ENCODE measurements at regions not wholly inside any gene's neighbourhood (a gene's known extent, or its start where the extent isn't known, plus 50 kb on each side); places are given as distances from the start of the nearest gene placed in this dataset.

GRCh38 chr6:156250593-156250992, 526.6 kb upstream of the ARID1B start:
- Histone ChIP-seq H4K8ac (ENCODE audit: low read depth in 2 of 2, low read length in 2 of 2) (no peak overlapping the region), H3K56ac (ENCODE audit: extremely low read depth, insufficient read depth, low read length) (no peak overlapping the region), H2BK5ac (ENCODE audit: low read depth, low read length, poor library complexity, severe bottlenecking) (no peak overlapping the region), H3K14ac (replicated peaks; ENCODE audit: low read depth, low read length) (no peak overlapping the region), H3K9me1 (ENCODE audit: insufficient read depth, low read length) (no peaks in the 10 kb centered on the region), H2AFZ (replicated peaks; ENCODE audit: low read length, poor library complexity) (no peak overlapping the region), H3K4me1 (ENCODE audit: control insufficient read depth, insufficient read depth, low read length) (no peaks in the 10 kb centered on the region), H3K18ac (ENCODE audit: low read depth, low read length) (no peak overlapping the region), H2BK20ac (ENCODE audit: low read depth, low read length) (no peak overlapping the region), H3K4me2 (ENCODE audit: low read depth, low read length) (no peak overlapping the region), H3K4ac (ENCODE audit: low read depth, low read length) (no peak overlapping the region), H2BK15ac (ENCODE audit: low read depth, low read length) (no peak overlapping the region), H2AK5ac (ENCODE audit: low read depth, low read length) (no peak overlapping the region), H3K23ac (ENCODE audit: low read depth, low read length) (no peak overlapping the region), H3K9ac (ENCODE audit: low read depth, low read length) (no peak overlapping the region), H3K9me3 (ENCODE audit: control insufficient read depth, insufficient read depth, low read length) (no peaks in the 10 kb centered on the region), H3K4me3 (ENCODE audit: insufficient read depth, low read depth, low read length) (no peak overlapping the region), H2AK9ac (replicated peaks; ENCODE audit: low read depth, low read length, poor library complexity) (no peak overlapping the region), H4K5ac (ENCODE audit: low read depth, low read length) (no peak overlapping the region), H3K27ac (ENCODE audit: insufficient read depth, low read length) (no peak overlapping the region), H3K36me3 (ENCODE audit: control insufficient read depth, insufficient read depth, low read length) (no peaks in the 10 kb centered on the region), H3K79me1 (ENCODE audit: low read depth in 1 of 2, low read length in 2 of 2) (no peaks in the 10 kb centered on the region), H3K27me3 (ENCODE audit: control insufficient read depth, insufficient read depth, low read length) (no peaks in the 10 kb centered on the region; the same call in 1 of the 2 replicates), H2BK120ac (ENCODE audit: low read depth, low read length) (no peak overlapping the region), H4K20me1 (ENCODE audit: insufficient read depth, low read length) (no peaks in the 10 kb centered on the region), H4K91ac (ENCODE audit: insufficient read depth, low read depth, low read length) (no peak overlapping the region)
- in situ Hi-C loops (cut with MboI; ENCODE audit: low sequenced_read_pairs), result no loop called here
- ATAC-seq (ENCODE audit: low read depth) (no peak), DNase-seq (peak; percentile 19)
- BruUV-seq (replicated peaks), result no TSS peak
- 57% methylated on average over 3 of the region's 5 CpGs; no CpG with 5 or more reads in 1 of the 2 experiments for WGBS, 2 experiments (ENCODE audit: extremely low coverage in 2 of 2, insufficient read length in 1 of 2)
- dilution Hi-C loops (cut with HindIII; ENCODE audit: low sequenced_read_pairs, unreplicated experiment), result no loop called here
- ChIA-PET POLR2A (ENCODE audit: unreplicated experiment) (no interaction called here), CTCF (no interaction called here)
- TF ChIP-seq MAFK (IDR thresholded peaks at IDR 0.05; ENCODE audit: low read depth, low read length) (no peak), RAD21 (IDR thresholded peaks at IDR 0.05; ENCODE audit: low read length) (no peak), RCOR1 (IDR thresholded peaks at IDR 0.05; ENCODE audit: insufficient replicate concordance, low read length) (no peak), CEBPB (IDR thresholded peaks at IDR 0.05; ENCODE audit: low read depth, low read length) (no peak), FOS (IDR thresholded peaks at IDR 0.05; ENCODE audit: low read depth, low read length) (no peak), BHLHE40 (IDR thresholded peaks at IDR 0.05; ENCODE audit: low read depth, low read length) (no peak), CTCF (conservative IDR thresholded peaks at IDR 0.05; ENCODE audit: low read depth, low read length) (no peak), CHD1 (IDR thresholded peaks at IDR 0.05; ENCODE audit: low read depth, low read length) (no peak), MXI1 (IDR thresholded peaks at IDR 0.05; ENCODE audit: borderline replicate concordance, low read depth, low read length) (no peak), USF2 (IDR thresholded peaks at IDR 0.05; ENCODE audit: low read depth, low read length) (no peak), MAZ (IDR thresholded peaks at IDR 0.05; ENCODE audit: borderline replicate concordance, low read depth, low read length) (no peak), RFX5 (IDR thresholded peaks at IDR 0.05; ENCODE audit: low read depth, low read length) (no peak), NFE2L2 (IDR thresholded peaks at IDR 0.05; ENCODE audit: low read depth, low read length) (no peak), ELK1 (IDR thresholded peaks at IDR 0.05; ENCODE audit: borderline replicate concordance, low read depth, low read length) (no peak), SMC3 (IDR thresholded peaks at IDR 0.05; ENCODE audit: low read depth, low read length) (no peak), POLR2A (IDR thresholded peaks at IDR 0.05; ENCODE audit: low read depth, low read length) (no peak)
- intact Hi-C loops (cut with micrococcal nuclease), result no loop called here
